B cell (primary cell): ENCODE measurements at regions not wholly inside any gene's neighbourhood (a gene's known extent, or its start where the extent isn't known, plus 50 kb on each side); places are given as distances from the start of the nearest gene placed in this dataset.

Source experiments
- ATAC-seq: fragments of 200-7000 bp; cut with Tn5 transposase; one replicate; pipeline ENCODE4 v1.10.0; 2021; ENCODE audit warnings: low read depth, mild to moderate bottlenecking, moderate number of reproducible peaks, moderate library complexity
- CTCF ChIA-PET: fragments of 350-600 bp; sonication (Branson Sonifier 250); formaldehyde crosslinking; loops from one replicate; lab custom pipeline; 2021; ENCODE audit warnings: antibody characterized with exemption, inconsistent platforms; lab: Charles Lee
- POLR2A ChIA-PET: fragments of 350-600 bp; sonication (Branson Sonifier 250); formaldehyde crosslinking; loops from one replicate; lab custom pipeline; 2021; ENCODE audit warnings: antibody characterized with exemption; lab: Charles Lee
- DNase-seq: peaks from one replicate; pipeline ENCODE4 v3.0.0; 2013
- H2AFZ ChIP-seq: 2 replicates; pipeline ENCODE4 v1.6.1; 2012; ENCODE audit warnings: mild to moderate bottlenecking, low read depth, low read length; ENCODE audit not compliant: insufficient read depth, poor library complexity, severe bottlenecking
- H3K27ac ChIP-seq, 2 donors: 1 replicate in 1 of 2; 2 replicates in 1 of 2; pipeline ENCODE4 v1.5.1; 2012 to 2013; ENCODE audit warnings: low read length in 2 of 2, mild to moderate bottlenecking in 2 of 2, moderate library complexity in 1 of 2
- H3K27me3 ChIP-seq, 4 experiments: fragments of 200-600 bp in 1 of 4; sonication (generic) in 1 of 4; replicated peaks in 1 of 4; 1 replicate in 2 of 4; 2 replicates in 2 of 4; pipeline versions ENCODE4 v1.6.1 to v1.7.0; 2013 to 2016; ENCODE audit warnings: low read length in 3 of 4, mild to moderate bottlenecking in 2 of 4, mixed read lengths in 1 of 4, moderate library complexity in 1 of 4; ENCODE audit not compliant: insufficient read depth in 4 of 4, control insufficient read depth in 3 of 4; ENCODE audit errors: control extremely low read depth in 1 of 4
- H3K36me3 ChIP-seq, 2 experiments: replicated peaks in 1 of 2; 1 replicate in 1 of 2; 2 replicates in 1 of 2; pipeline versions ENCODE4 v1.6.1 to v1.7.1; 2013; ENCODE audit warnings: low read length in 1 of 2; ENCODE audit not compliant: insufficient read depth in 2 of 2, control insufficient read depth in 1 of 2; ENCODE audit errors: control extremely low read depth in 1 of 2, extremely low read depth in 1 of 2
- H3K4me1 ChIP-seq, 2 donors: fragments of 200-600 bp in 1 of 2; sonication (generic) in 1 of 2; 1 replicate in 1 of 2; 2 replicates in 1 of 2; pipeline versions ENCODE4 v1.5.1 to v1.6.1; 2013 to 2017; ENCODE audit warnings: low read length in 2 of 2; ENCODE audit not compliant: control insufficient read depth in 2 of 2, insufficient read depth in 2 of 2
- H3K4me2 ChIP-seq: replicated peaks from 2 replicates; pipeline ENCODE3; 2012; ENCODE audit warnings: mild to moderate bottlenecking, low read depth, low read length; ENCODE audit not compliant: poor library complexity, severe bottlenecking
- H3K4me3 ChIP-seq, 5 experiments: fragments of 200-600 bp in 1 of 5; sonication (generic) in 1 of 5; 1 replicate in 3 of 5; 2 replicates in 2 of 5; pipeline versions ENCODE4 v1.5.1 to v1.7.0; 2011 to 2016; ENCODE audit warnings: low read length in 4 of 5, mild to moderate bottlenecking in 4 of 5, low read depth in 2 of 5, control low read depth in 1 of 5, moderate library complexity in 1 of 5; ENCODE audit not compliant: insufficient read depth in 1 of 5; ENCODE audit errors: control extremely low read depth in 1 of 5, extremely low read depth in 1 of 5
- H3K79me2 ChIP-seq: fragments of 200-600 bp; sonication (generic); one replicate; pipeline ENCODE4 v1.6.0; 2016; ENCODE audit warnings: low read length; ENCODE audit not compliant: control insufficient read depth, insufficient read depth
- H3K9ac ChIP-seq: fragments of 200-600 bp; sonication (generic); 2 replicates; pipeline ENCODE4 v1.6.1; 2017; ENCODE audit warnings: mild to moderate bottlenecking, low read length, moderate library complexity
- H3K9me3 ChIP-seq, 3 donors: one replicate each; pipeline versions ENCODE4 v1.6.1 to v1.7.1; 2013; ENCODE audit warnings: low read length in 2 of 3; ENCODE audit not compliant: control insufficient read depth in 2 of 3, insufficient read depth in 1 of 3; ENCODE audit errors: control extremely low read depth in 1 of 3
- H4K20me1 ChIP-seq: 2 replicates; pipeline ENCODE4 v1.6.0; 2012; ENCODE audit warnings: mild to moderate bottlenecking, low read length; ENCODE audit not compliant: insufficient read depth, control insufficient read depth, poor library complexity, severe bottlenecking
- H3K27ac Mint-ChIP-seq: one replicate; pipeline ENCODE4 v1.8.0; 2021; ENCODE audit warnings: mixed read lengths
- H3K27me3 Mint-ChIP-seq: one replicate; pipeline ENCODE4 v1.8.0; 2021; ENCODE audit warnings: mixed read lengths
- H3K4me1 Mint-ChIP-seq: one replicate; pipeline ENCODE4 v1.8.0; 2021; ENCODE audit warnings: mixed read lengths
- H3K4me3 Mint-ChIP-seq: one replicate; pipeline ENCODE4 v1.8.0; 2021; ENCODE audit warnings: mixed read lengths
- H3K9me3 Mint-ChIP-seq: one replicate; pipeline ENCODE4 v1.8.0; 2022; ENCODE audit warnings: mixed read lengths; ENCODE audit not compliant: insufficient read depth
- CTCF ChIP-seq: fragments of 200-600 bp; IDR thresholded peaks from one replicate; pipeline ENCODE4 v1.8.0; 2022; ENCODE audit warnings: antibody characterized with exemption, mild to moderate bottlenecking
- EZH2 ChIP-seq: IDR thresholded peaks from 2 replicates; pipeline ENCODE4 v1.6.1; 2012; ENCODE audit warnings: borderline replicate concordance, low read depth, mild to moderate bottlenecking, moderate library complexity, low read length; ENCODE audit not compliant: insufficient read depth, poor library complexity, severe bottlenecking
- whole genome bisulfite sequencing: methylation state at CpG from one replicate; pipeline ENCODE4 v1.1.5; 2013; ENCODE audit warnings: missing lambda C conversion rate; ENCODE audit not compliant: insufficient coverage; 5-methylcytosine and 5-hydroxymethylcytosine counted together
- intact Hi-C: fragments of 100-400 bp; cut with micrococcal nuclease; formaldehyde crosslinking; loops from one replicate; pipeline ENCODE4 v1.10.0; 2022

- no peaks in the 10 kb centered on the region for H3K9me3 ChIP-seq
- no peaks in the 10 kb centered on the region for H3K27me3 Mint-ChIP-seq
- no peaks in the 10 kb centered on the region for H3K27me3 ChIP-seq
- no peaks in the 10 kb centered on the region for H3K79me2 ChIP-seq
- no peak overlapping the region for H3K4me3 ChIP-seq
- no peaks in the 10 kb centered on the region for H4K20me1 ChIP-seq
- no peaks in the 10 kb centered on the region for H3K9me3 Mint-ChIP-seq
- peaks cover 0 to 3% of the 10 kb centered on the region in 2 experiments for H3K36me3 ChIP-seq
- ChIA-PET POLR2A (no interaction called here), CTCF (interaction anchor here (0.6 to 2.7 kb wide), 8 partner anchors 25 to 574 kb away, joined by 3 to 16 read pairs (median 6); partner anchors contain the start of gene FUT8)
- H3K4me3 Mint-ChIP-seq: no peak overlapping the region
- H3K4me1 Mint-ChIP-seq: peaks cover 28% of the 10 kb centered on the region
- H2AFZ ChIP-seq: no peak overlapping the region
- no peak overlapping the region for H3K27ac ChIP-seq
- TF ChIP-seq CTCF: no peak
- TF ChIP-seq EZH2: no peak
- H3K27ac Mint-ChIP-seq: peak overlapping the region; percentile 16
- WGBS: 90% methylated on average over 3 of the region's 5 CpGs
- ATAC-seq (no peak), DNase-seq (no peak)
- intact Hi-C loops: no loop called here
- no peak overlapping the region for H3K4me2 ChIP-seq
- no peak overlapping the region for H3K9ac ChIP-seq
- peaks cover 9 to 14% of the 10 kb centered on the region in 2 donors for H3K4me1 ChIP-seq
Observed at GRCh38 chr14:65255029-65255545, 152.8 kb upstream of the MAX start.

- Mint-ChIP-seq H3K27me3 (no peaks in the 10 kb centered on the region), H3K4me1 (peaks cover 36% of the 10 kb centered on the region), H3K9me3 (no peaks in the 10 kb centered on the region), H3K4me3 (no peak overlapping the region), H3K27ac (no peak overlapping the region)
- no peaks in the 10 kb centered on the region for H4K20me1 ChIP-seq
- no peaks in the 10 kb centered on the region for H3K79me2 ChIP-seq
- DNase-seq: peak; percentile 34
- H3K9me3 ChIP-seq: no peaks in the 10 kb centered on the region
- POLR2A ChIA-PET: interaction anchor here (0.7 kb wide), 1 partner anchor 10 kb away, joined by 3 read pairs; no protein-coding TSS in a partner anchor
- no peak overlapping the region for H3K4me3 ChIP-seq
- H2AFZ ChIP-seq: peak overlapping the region; percentile 8
- peak overlapping the region; percentile 6 for H3K4me2 ChIP-seq
- TF ChIP-seq EZH2 (no peak), CTCF (no peak)
- H3K4me1 ChIP-seq: peaks cover 16 to 18% of the 10 kb centered on the region in 2 donors
- WGBS: 71% methylated on average over 5 of the region's 8 CpGs
- intact Hi-C loops: no loop called here
- no peaks in the 10 kb centered on the region for H3K27me3 ChIP-seq
- H3K9ac ChIP-seq: no peak overlapping the region
- no peak overlapping the region for H3K27ac ChIP-seq
- CTCF ChIA-PET: interaction anchor here (0.6 to 2.7 kb wide), 10 partner anchors 13 to 705 kb away, joined by 3 to 16 read pairs (median 6); partner anchors contain the start of gene FUT8
- peak; percentile 53 for ATAC-seq
- peaks cover 0 to 3% of the 10 kb centered on the region in 2 experiments for H3K36me3 ChIP-seq
Observed at GRCh38 chr14:65255583-65256461, 153.5 kb upstream of the MAX start.
